ENCODE measurements at regions not wholly inside any gene's neighbourhood (a gene's known extent, or its start where the extent isn't known, plus 50 kb on each side); places are given as distances from the start of the nearest gene placed in this dataset.

DNA sequence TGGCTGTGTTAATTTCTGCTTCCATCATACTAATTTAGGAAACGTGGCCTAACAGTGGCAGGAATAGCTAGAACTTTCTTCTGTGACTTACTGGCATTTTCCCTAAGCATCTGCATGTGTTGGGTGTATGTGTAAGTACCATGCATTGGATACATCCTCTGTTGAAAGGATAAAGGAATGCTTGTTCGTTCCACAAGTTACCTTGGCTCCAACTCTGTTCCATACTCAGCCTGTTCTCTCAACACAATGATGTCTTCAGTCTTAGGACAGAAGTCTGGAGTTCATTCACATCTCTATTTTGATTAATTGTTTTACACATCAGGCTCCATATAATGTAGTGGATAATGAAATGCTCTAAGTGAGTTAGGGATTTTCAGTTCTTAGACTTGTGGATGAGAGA is 190.1 kb upstream of the DMRT1 start:
- TF ChIP-seq, protein P1, sequence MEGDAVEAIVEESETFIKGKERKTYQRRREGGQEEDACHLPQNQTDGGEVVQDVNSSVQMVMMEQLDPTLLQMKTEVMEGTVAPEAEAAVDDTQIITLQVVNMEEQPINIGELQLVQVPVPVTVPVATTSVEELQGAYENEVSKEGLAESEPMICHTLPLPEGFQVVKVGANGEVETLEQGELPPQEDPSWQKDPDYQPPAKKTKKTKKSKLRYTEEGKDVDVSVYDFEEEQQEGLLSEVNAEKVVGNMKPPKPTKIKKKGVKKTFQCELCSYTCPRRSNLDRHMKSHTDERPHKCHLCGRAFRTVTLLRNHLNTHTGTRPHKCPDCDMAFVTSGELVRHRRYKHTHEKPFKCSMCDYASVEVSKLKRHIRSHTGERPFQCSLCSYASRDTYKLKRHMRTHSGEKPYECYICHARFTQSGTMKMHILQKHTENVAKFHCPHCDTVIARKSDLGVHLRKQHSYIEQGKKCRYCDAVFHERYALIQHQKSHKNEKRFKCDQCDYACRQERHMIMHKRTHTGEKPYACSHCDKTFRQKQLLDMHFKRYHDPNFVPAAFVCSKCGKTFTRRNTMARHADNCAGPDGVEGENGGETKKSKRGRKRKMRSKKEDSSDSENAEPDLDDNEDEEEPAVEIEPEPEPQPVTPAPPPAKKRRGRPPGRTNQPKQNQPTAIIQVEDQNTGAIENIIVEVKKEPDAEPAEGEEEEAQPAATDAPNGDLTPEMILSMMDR (IDR thresholded peaks at IDR 0.05): no peak
- TF ChIP-seq POLR2A (IDR thresholded peaks at IDR 0.05): no peak
